GM23248 (cell line): ENCODE measurements at regions not wholly inside any gene's neighbourhood (a gene's known extent, or its start where the extent isn't known, plus 50 kb on each side); places are given as distances from the start of the nearest gene placed in this dataset.

ENCODE experiments used
- DNase-seq: peaks from one replicate; pipeline ENCODE4 v3.0.0-alpha.2; 2015
- H2AFZ ChIP-seq: fragments of 200-600 bp; sonication (generic); 2 replicates; pipeline ENCODE4 v1.6.1; 2016; ENCODE audit warnings: antibody characterized with exemption
- H3F3A ChIP-seq: fragments of 200-600 bp; sonication (generic); 2 replicates; pipeline ENCODE4 v1.6.1; 2016; ENCODE audit warnings: mild to moderate bottlenecking, antibody characterized with exemption, mixed run types; ENCODE audit not compliant: insufficient read depth
- H3K27ac ChIP-seq: fragments of 200-600 bp; sonication (generic); 2 replicates; pipeline ENCODE4 v1.5.1; 2016; ENCODE audit warnings: mild to moderate bottlenecking
- H3K27me3 ChIP-seq: fragments of 200-600 bp; sonication (generic); replicated peaks from 2 replicates; pipeline ENCODE4 v1.6.1; 2016; ENCODE audit warnings: mild to moderate bottlenecking; ENCODE audit not compliant: insufficient read depth
- H3K36me3 ChIP-seq: fragments of 200-600 bp; sonication (generic); 2 replicates; pipeline ENCODE4 v1.6.1; 2016; ENCODE audit warnings: low read depth, mild to moderate bottlenecking
- H3K4me1 ChIP-seq: fragments of 200-600 bp; sonication (generic); 2 replicates; pipeline ENCODE4 v1.6.1; 2016; ENCODE audit warnings: mild to moderate bottlenecking; ENCODE audit not compliant: insufficient read depth
- H3K4me2 ChIP-seq: fragments of 200-600 bp; sonication (generic); one replicate; pipeline ENCODE4 v1.6.1; 2016; ENCODE audit warnings: mild to moderate bottlenecking; ENCODE audit not compliant: unreplicated experiment
- H3K4me3 ChIP-seq: fragments of 200-600 bp; sonication (generic); 2 replicates; pipeline ENCODE4 v1.5.1; 2016; ENCODE audit warnings: mild to moderate bottlenecking
- H3K79me2 ChIP-seq: fragments of 200-600 bp; sonication (generic); 2 replicates; pipeline ENCODE4 v1.6.1; 2016; ENCODE audit warnings: mild to moderate bottlenecking; ENCODE audit not compliant: insufficient read depth
- H3K9ac ChIP-seq: fragments of 200-600 bp; sonication (generic); 2 replicates; pipeline ENCODE4 v1.6.1; 2016; ENCODE audit warnings: mild to moderate bottlenecking
- H3K9me2 ChIP-seq: fragments of 200-600 bp; sonication (generic); 2 replicates; pipeline ENCODE4 v1.6.1; 2016; ENCODE audit warnings: mixed run types, mild to moderate bottlenecking, moderate library complexity; ENCODE audit not compliant: insufficient read depth
- H3K9me3 ChIP-seq: fragments of 200-600 bp; sonication (generic); one replicate; pipeline ENCODE4 v1.6.1; 2017; ENCODE audit warnings: low read depth
- H4K20me1 ChIP-seq: fragments of 200-600 bp; sonication (generic); 2 replicates; pipeline ENCODE4 v1.6.0; 2016; ENCODE audit not compliant: insufficient read depth
- EZH2 ChIP-seq: fragments of 200-600 bp; sonication (generic); IDR thresholded peaks from 2 replicates; pipeline ENCODE4 v1.6.1; 2018; ENCODE audit warnings: antibody characterized with exemption, mild to moderate bottlenecking; ENCODE audit not compliant: insufficient read depth, poor library complexity, severe bottlenecking
- EZH2phosphoT487 ChIP-seq: fragments of 200-600 bp; sonication (generic); IDR thresholded peaks from 2 replicates; pipeline ENCODE4 v1.6.1; 2018; ENCODE audit warnings: antibody characterized with exemption, moderate library complexity, mild to moderate bottlenecking, low read depth; ENCODE audit not compliant: insufficient read depth
- WGBS, 2 experiments: methylation state at CpG; one replicate each; pipeline ENCODE4 v1.1.6; 2015 to 2017; ENCODE audit warnings: low lambda C conversion rate in 2 of 2, low coverage in 1 of 2; ENCODE audit errors: missing lambda C conversion rate in 2 of 2; 5-methylcytosine and 5-hydroxymethylcytosine counted together
- in situ Hi-C: fragments of 300-500 bp; cut with MboI; formaldehyde crosslinking; loops from 2 replicates; pipeline ENCODE4 v1.15.0; 2020

DNA sequence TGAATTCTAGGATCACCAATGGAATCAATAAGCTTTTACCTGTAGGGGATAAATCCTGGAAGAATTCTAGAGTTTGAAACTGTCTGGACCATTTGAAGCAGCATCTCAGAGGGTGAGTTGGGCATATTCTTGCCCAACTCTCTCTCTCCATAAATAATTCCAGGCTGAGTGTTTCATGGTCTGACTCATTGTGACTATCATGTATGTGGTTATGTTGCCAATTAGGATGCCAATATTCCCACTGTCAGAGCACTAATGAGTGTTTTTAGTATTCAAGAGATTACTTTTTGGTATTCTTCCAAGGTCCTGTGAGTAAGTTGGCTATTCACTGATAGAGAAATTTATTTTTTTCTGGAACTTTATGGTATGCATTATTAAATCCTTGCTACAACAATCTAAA, 456.9 kb downstream of the TOX3 start:
- in situ Hi-C loops = no loop called here
- DNase-seq = peak; percentile 54
- TF ChIP-seq EZH2phosphoT487 (peak; percentile 86), EZH2 (no peak)

DNA sequence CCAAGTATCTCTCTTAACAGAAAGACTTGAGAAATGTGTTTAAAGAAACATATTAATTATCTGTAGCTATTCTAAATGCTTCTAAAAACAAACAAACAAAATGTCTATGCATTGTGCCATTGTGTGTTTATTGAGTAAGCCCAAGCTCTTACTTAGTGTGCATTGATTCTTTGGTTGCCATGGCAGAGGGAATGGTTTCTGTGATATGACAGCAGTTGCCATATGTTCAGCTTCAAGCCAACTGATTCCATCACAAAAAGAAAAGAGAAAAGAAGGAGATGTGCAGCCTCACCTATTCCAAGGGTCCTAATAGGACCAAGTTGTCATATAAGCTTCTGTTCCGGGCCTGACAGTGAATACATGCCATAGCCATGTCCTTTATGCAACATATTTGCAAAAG, 457.5 kb downstream of the TOX3 start:
- Histone ChIP-seq H4K20me1 (no peaks in the 10 kb centered on the region), H3K36me3 (no peaks in the 10 kb centered on the region), H3F3A (no peaks in the 10 kb centered on the region), H3K9me3 (no peaks in the 10 kb centered on the region), H3K27me3 (no peaks in the 10 kb centered on the region; the same call in 1 of the 2 replicates), H3K4me1 (no peaks in the 10 kb centered on the region), H3K79me2 (no peaks in the 10 kb centered on the region), H3K27ac (no peak overlapping the region), H3K9ac (no peak overlapping the region), H3K9me2 (no peaks in the 10 kb centered on the region), H2AFZ (no peak overlapping the region), H3K4me2 (no peak overlapping the region), H3K4me3 (no peak overlapping the region)
- in situ Hi-C loops = no loop called here
- DNase-seq = no peak
- TF ChIP-seq EZH2 (no peak), EZH2phosphoT487 (no peak)
- WGBS, 2 experiments = 25 to 55% methylated on average over 1 of the region's 1 CpG

More for the DNA sequence above, 456.9 kb downstream of the TOX3 start:
- Histone ChIP-seq H3K9ac (no peak overlapping the region), H3K27ac (no peak overlapping the region), H4K20me1 (no peaks in the 10 kb centered on the region), H3K36me3 (no peaks in the 10 kb centered on the region), H3F3A (no peaks in the 10 kb centered on the region), H3K4me2 (no peak overlapping the region), H3K9me3 (no peaks in the 10 kb centered on the region), H3K9me2 (no peaks in the 10 kb centered on the region), H3K27me3 (no peaks in the 10 kb centered on the region; the same call in 1 of the 2 replicates), H3K4me3 (no peak overlapping the region), H3K4me1 (no peaks in the 10 kb centered on the region), H2AFZ (no peak overlapping the region), H3K79me2 (no peaks in the 10 kb centered on the region)

GRCh38 chr16:52086901-52087300, 460.0 kb downstream of the TOX3 start:
- no peak overlapping the region for H2AFZ ChIP-seq
- 29 to 30% methylated on average over 1 of the region's 1 CpG for WGBS, 2 experiments
- H3K9ac ChIP-seq = no peak overlapping the region
- no peak overlapping the region for H3K4me2 ChIP-seq
- no peaks in the 10 kb centered on the region for H3F3A ChIP-seq
- no peaks in the 10 kb centered on the region; the same call in 1 of the 2 replicates for H3K27me3 ChIP-seq
- no peaks in the 10 kb centered on the region for H3K9me2 ChIP-seq
- DNase-seq = no peak
- H4K20me1 ChIP-seq = no peaks in the 10 kb centered on the region
- H3K9me3 ChIP-seq = no peaks in the 10 kb centered on the region
- TF ChIP-seq EZH2 (no peak), EZH2phosphoT487 (no peak)
- H3K27ac ChIP-seq = no peak overlapping the region
- no peaks in the 10 kb centered on the region for H3K4me1 ChIP-seq
- in situ Hi-C loops = no loop called here
- H3K79me2 ChIP-seq = no peaks in the 10 kb centered on the region
- H3K36me3 ChIP-seq = no peaks in the 10 kb centered on the region
- H3K4me3 ChIP-seq = no peak overlapping the region

- H3K27ac ChIP-seq = no peak overlapping the region
- H3K9ac ChIP-seq = no peak overlapping the region
- no peaks in the 10 kb centered on the region for H3K9me3 ChIP-seq
- TF ChIP-seq EZH2phosphoT487 = no peak
- no peak for TF ChIP-seq EZH2
- H3K4me3 ChIP-seq = no peak overlapping the region
- no peaks in the 10 kb centered on the region for H3F3A ChIP-seq
- no peaks in the 10 kb centered on the region for H3K9me2 ChIP-seq
- no peaks in the 10 kb centered on the region for H3K4me1 ChIP-seq
- no peaks in the 10 kb centered on the region for H3K36me3 ChIP-seq
- no peaks in the 10 kb centered on the region for H4K20me1 ChIP-seq
- DNase-seq = no peak
- H3K79me2 ChIP-seq = no peaks in the 10 kb centered on the region
- H3K27me3 ChIP-seq = no peaks in the 10 kb centered on the region
- in situ Hi-C loops = no loop called here
- no peak overlapping the region for H2AFZ ChIP-seq
- no peak overlapping the region for H3K4me2 ChIP-seq
- WGBS, 2 experiments = 55 to 60% methylated on average over 3 of the region's 3 CpGs
Measured at GRCh38 chr16:52078716-52079655, 468.0 kb downstream of the TOX3 start.

DNA sequence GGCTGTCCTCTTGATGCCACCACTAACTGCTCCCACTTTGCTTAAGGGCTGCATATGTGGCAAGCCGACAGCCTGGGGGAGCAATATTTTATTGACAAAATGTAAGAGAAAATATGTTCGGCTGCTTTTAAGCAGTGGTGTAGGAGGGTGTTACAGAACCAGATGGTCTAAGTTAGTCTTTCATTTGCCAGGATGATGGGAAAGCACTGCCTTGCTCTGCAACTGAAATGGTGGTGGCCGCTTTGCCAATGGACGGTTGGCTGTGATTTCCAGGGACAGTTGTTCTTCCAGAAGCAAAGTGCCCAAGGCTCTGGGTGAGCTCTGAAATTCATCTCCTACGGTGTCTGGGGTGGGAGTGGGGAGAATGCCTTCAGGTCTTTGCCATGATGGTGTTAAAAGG, 469.3 kb downstream of the TOX3 start:
- H3K4me3 ChIP-seq = no peak overlapping the region
- 33 to 34% methylated on average over 5 of the region's 5 CpGs for WGBS, 2 experiments
- H3K27me3 ChIP-seq = no peaks in the 10 kb centered on the region
- H3K9ac ChIP-seq = no peak overlapping the region
- H3K27ac ChIP-seq = no peak overlapping the region
- H3K4me1 ChIP-seq = no peaks in the 10 kb centered on the region
- TF ChIP-seq EZH2phosphoT487 (no peak), EZH2 (no peak)
- no peaks in the 10 kb centered on the region for H3F3A ChIP-seq
- no peaks in the 10 kb centered on the region for H3K36me3 ChIP-seq
- no peaks in the 10 kb centered on the region for H4K20me1 ChIP-seq
- no peaks in the 10 kb centered on the region for H3K9me2 ChIP-seq
- H3K4me2 ChIP-seq = no peak overlapping the region
- H3K9me3 ChIP-seq = no peaks in the 10 kb centered on the region
- no peak overlapping the region for H2AFZ ChIP-seq
- DNase-seq = no peak
- in situ Hi-C loops = no loop called here
- no peaks in the 10 kb centered on the region for H3K79me2 ChIP-seq
